HEK293 (cell line): ENCODE measurements at regions not wholly inside any gene's neighbourhood (a gene's known extent, or its start where the extent isn't known, plus 50 kb on each side); places are given as distances from the start of the nearest gene placed in this dataset.
A peak's percentile ranks its signal among the peaks of the same experiment; 100 is the strongest.

Source experiments
- CTCF ChIA-PET: fragments of 350-600 bp; formaldehyde crosslinking; extraction: SDS; loops from one replicate; lab custom pipeline; 2021; ENCODE audit warnings: antibody characterized with exemption; lab: Yijun Ruan, JAX
- POLR2A ChIA-PET: fragments of 300-600 bp; formaldehyde crosslinking; extraction: SDS; loops from one replicate; lab custom pipeline; 2020; ENCODE audit warnings: antibody characterized with exemption, inconsistent platforms; lab: Yijun Ruan, JAX
- H3K27ac ChIP-seq: fragments of 200-500 bp; sonication (Bioruptor generic); 2 replicates; pipeline ENCODE4 v1.5.1; 2014; ENCODE audit warnings: low read depth, low read length, control low read depth, inconsistent platforms; ENCODE audit errors: extremely low read depth
- H3K36me3 ChIP-seq, 2 experiments: fragments of 200-500 bp in 1 of 2; sonication (Bioruptor generic) in 1 of 2; 1 replicate in 1 of 2; 2 replicates in 1 of 2; pipeline ENCODE4 v1.5.1; 2014 to 2017; ENCODE audit warnings: inconsistent platforms in 2 of 2, low read length in 2 of 2; ENCODE audit not compliant: control insufficient read depth in 2 of 2, insufficient read depth in 1 of 2
- H3K4me1 ChIP-seq: fragments of 200-500 bp; sonication (Bioruptor generic); 2 replicates; pipeline ENCODE4 v1.5.1; 2014; ENCODE audit warnings: mild to moderate bottlenecking, low read length, inconsistent platforms; ENCODE audit not compliant: control insufficient read depth, insufficient read depth
- H3K4me3 ChIP-seq: 2 replicates; pipeline ENCODE4 v1.5.1; 2011; ENCODE audit warnings: low read depth, mild to moderate bottlenecking, control low read depth, low read length, moderate library complexity
- H3K9me3 ChIP-seq: fragments of 200-500 bp; sonication (Bioruptor generic); 2 replicates; pipeline ENCODE4 v1.5.1; 2014; ENCODE audit warnings: low read depth, low read length, inconsistent platforms; ENCODE audit not compliant: control insufficient read depth, insufficient read depth
- EGR2 ChIP-seq: fragments of 450-650 bp; formaldehyde crosslinking; IDR thresholded peaks from 2 replicates; pipeline ENCODE4 v1.5.1; 2016; ENCODE audit warnings: low read depth, missing biosample characterization, missing genetic modification characterization
- SCRT2 ChIP-seq: fragments of 450-650 bp; formaldehyde crosslinking; IDR thresholded peaks from 2 replicates; pipeline ENCODE4 v1.5.1; 2016; ENCODE audit warnings: missing biosample characterization, missing genetic modification characterization
- TRIM28 ChIP-seq: IDR thresholded peaks from 2 replicates; pipeline ENCODE4 v1.6.1; 2011; ENCODE audit warnings: low read length, control low read depth, borderline replicate concordance
- YY2 ChIP-seq: fragments of 450-650 bp; formaldehyde crosslinking; IDR thresholded peaks from 2 replicates; pipeline ENCODE4 v1.5.1; 2016; ENCODE audit warnings: missing biosample characterization, missing genetic modification characterization
- ZFP69B ChIP-seq: fragments of 450-650 bp; formaldehyde crosslinking; IDR thresholded peaks from 2 replicates; pipeline ENCODE4 v1.5.1; 2016; ENCODE audit warnings: missing biosample characterization, missing genetic modification characterization
- ZNF221 ChIP-seq: fragments of 450-650 bp; formaldehyde crosslinking; IDR thresholded peaks from 2 replicates; pipeline ENCODE4 v1.5.1; 2017; ENCODE audit warnings: missing biosample characterization, missing genetic modification characterization, borderline replicate concordance
- ZNF26 ChIP-seq: fragments of 450-650 bp; formaldehyde crosslinking; IDR thresholded peaks from 2 replicates; pipeline ENCODE4 v1.5.1; 2016; ENCODE audit warnings: missing biosample characterization, missing genetic modification characterization
- ZNF311 ChIP-seq: fragments of 450-650 bp; formaldehyde crosslinking; IDR thresholded peaks from 2 replicates; pipeline ENCODE4 v1.5.1; 2017; ENCODE audit warnings: missing biosample characterization, missing genetic modification characterization, borderline replicate concordance
- ZNF354C ChIP-seq: fragments of 450-650 bp; formaldehyde crosslinking; IDR thresholded peaks from 2 replicates; pipeline ENCODE4 v1.5.1; 2016; ENCODE audit warnings: missing biosample characterization, missing genetic modification characterization, low read depth, borderline replicate concordance
- ZNF561 ChIP-seq: fragments of 450-650 bp; IDR thresholded peaks from 2 replicates; pipeline ENCODE4 v1.5.1; 2018; ENCODE audit warnings: missing biosample characterization, missing genetic modification characterization, borderline replicate concordance
- ZNF610 ChIP-seq: fragments of 450-650 bp; formaldehyde crosslinking; IDR thresholded peaks from 2 replicates; pipeline ENCODE4 v1.5.1; 2016; ENCODE audit warnings: missing biosample characterization, missing genetic modification characterization, borderline replicate concordance
- TF ChIP-seq, protein P1 (sequence below): fragments of 450-650 bp; formaldehyde crosslinking; IDR thresholded peaks from 2 replicates; pipeline ENCODE4 v1.5.1; 2017; ENCODE audit warnings: missing biosample characterization, missing genetic modification characterization
- TF ChIP-seq, protein P2 (sequence below): fragments of 450-650 bp; formaldehyde crosslinking; IDR thresholded peaks from 2 replicates; pipeline ENCODE4 v1.5.1; 2016; ENCODE audit warnings: missing biosample characterization, missing genetic modification characterization
- TF ChIP-seq, protein P3 (sequence below): fragments of 450-650 bp; formaldehyde crosslinking; IDR thresholded peaks from 2 replicates; pipeline ENCODE4 v1.5.1; 2016; ENCODE audit warnings: missing biosample characterization, missing genetic modification characterization
- TF ChIP-seq, protein P4 (sequence below): fragments of 450-650 bp; formaldehyde crosslinking; IDR thresholded peaks from 2 replicates; pipeline ENCODE4 v1.5.1; 2016; ENCODE audit warnings: missing biosample characterization, missing genetic modification characterization, low read depth

DNA sequence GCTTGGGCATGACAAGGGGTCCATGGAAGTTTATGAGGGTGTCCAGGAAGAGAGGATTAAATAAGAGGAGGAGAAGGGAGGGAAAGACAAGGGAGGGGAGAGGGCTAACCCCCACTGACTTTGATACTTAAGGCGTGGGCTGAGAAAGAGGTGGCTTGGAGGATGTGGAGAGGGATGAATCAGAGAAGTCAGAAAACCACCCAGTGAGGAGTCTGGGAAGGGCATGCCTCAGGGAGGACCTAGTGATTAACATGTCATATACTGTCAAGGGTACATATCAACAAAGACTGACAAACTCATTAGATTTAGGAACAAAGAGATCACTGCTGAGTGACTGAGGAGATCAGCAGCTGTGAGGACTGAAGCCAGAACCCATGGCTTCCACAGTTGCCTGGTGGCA is 145.4 kb downstream of the IRX5 start:
- no peak for TF ChIP-seq TRIM28
- peak; percentile 27; the same call in 1 of the 2 replicates for TF ChIP-seq EGR2 (tag by site-specific recombination)
- TF ChIP-seq, all 188 proteins: peak for 1
- H3K36me3 ChIP-seq, result no peaks in the 10 kb centered on the region
- no peaks in the 10 kb centered on the region for H3K4me1 ChIP-seq
- no peaks in the 10 kb centered on the region for H3K9me3 ChIP-seq
- H3K27ac ChIP-seq, result no peak overlapping the region
- ChIA-PET CTCF (interaction anchor here (0.6 kb wide), 1 partner anchor 13 kb away, joined by 4 read pairs; no protein-coding TSS in a partner anchor), POLR2A (no interaction called here)
- H3K4me3 ChIP-seq, result no peak overlapping the region

DNA sequence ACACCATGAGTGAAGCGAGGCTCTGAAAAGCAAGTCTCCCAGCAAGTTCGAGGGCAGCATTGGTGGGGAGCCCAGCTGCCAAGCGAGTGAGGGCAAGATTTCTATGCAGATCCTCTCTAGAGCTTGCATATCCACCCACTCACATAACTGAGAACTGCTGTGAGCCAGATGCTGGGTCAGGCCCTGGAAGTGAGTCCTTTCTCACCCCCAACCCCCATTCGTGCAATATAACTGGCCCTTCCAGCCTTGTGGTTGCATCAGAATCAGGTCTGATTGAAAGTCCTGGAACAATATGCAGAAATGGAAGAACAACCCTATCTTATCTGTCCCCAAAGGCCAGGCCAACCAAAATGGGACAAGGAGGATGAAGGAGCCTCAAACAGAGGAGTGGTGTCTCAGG is 146.6 kb downstream of the IRX5 start:
- ChIA-PET POLR2A (no interaction called here), CTCF (no interaction called here)
- TF ChIP-seq, protein P1, sequence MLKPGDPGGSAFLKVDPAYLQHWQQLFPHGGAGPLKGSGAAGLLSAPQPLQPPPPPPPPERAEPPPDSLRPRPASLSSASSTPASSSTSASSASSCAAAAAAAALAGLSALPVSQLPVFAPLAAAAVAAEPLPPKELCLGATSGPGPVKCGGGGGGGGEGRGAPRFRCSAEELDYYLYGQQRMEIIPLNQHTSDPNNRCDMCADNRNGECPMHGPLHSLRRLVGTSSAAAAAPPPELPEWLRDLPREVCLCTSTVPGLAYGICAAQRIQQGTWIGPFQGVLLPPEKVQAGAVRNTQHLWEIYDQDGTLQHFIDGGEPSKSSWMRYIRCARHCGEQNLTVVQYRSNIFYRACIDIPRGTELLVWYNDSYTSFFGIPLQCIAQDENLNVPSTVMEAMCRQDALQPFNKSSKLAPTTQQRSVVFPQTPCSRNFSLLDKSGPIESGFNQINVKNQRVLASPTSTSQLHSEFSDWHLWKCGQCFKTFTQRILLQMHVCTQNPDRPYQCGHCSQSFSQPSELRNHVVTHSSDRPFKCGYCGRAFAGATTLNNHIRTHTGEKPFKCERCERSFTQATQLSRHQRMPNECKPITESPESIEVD (tag by site-specific recombination), result no peak
- Histone ChIP-seq H3K4me1 (no peaks in the 10 kb centered on the region), H3K36me3 (no peaks in the 10 kb centered on the region), H3K4me3 (no peak overlapping the region), H3K9me3 (no peaks in the 10 kb centered on the region), H3K27ac (no peak overlapping the region)

DNA sequence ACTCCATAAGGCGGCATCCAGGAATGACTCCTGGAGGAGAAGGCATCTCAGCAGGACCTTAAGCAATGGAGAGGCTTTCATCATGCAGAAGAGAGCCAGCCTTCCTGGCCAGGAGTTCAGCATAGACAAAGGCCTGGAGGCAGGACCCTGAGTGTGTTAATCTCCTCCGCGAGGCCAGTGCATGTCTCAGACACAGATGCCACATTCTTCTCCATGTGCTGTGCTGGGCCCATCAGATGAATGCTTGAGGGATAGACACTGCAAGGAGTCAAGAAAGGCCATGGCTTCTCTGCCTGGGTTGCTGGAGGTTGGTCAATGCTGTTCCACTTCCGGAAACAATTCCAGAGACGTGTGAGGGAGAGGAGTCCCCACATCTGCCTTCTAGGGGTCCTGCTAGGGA is 147.5 kb downstream of the IRX5 start:
- H3K9me3 ChIP-seq, result no peaks in the 10 kb centered on the region
- no peak overlapping the region for H3K4me3 ChIP-seq
- H3K4me1 ChIP-seq, result no peaks in the 10 kb centered on the region
- H3K27ac ChIP-seq, result no peak overlapping the region
- ChIA-PET POLR2A (no interaction called here), CTCF (no interaction called here)
- no peaks in the 10 kb centered on the region for H3K36me3 ChIP-seq
- TF ChIP-seq, protein P2, sequence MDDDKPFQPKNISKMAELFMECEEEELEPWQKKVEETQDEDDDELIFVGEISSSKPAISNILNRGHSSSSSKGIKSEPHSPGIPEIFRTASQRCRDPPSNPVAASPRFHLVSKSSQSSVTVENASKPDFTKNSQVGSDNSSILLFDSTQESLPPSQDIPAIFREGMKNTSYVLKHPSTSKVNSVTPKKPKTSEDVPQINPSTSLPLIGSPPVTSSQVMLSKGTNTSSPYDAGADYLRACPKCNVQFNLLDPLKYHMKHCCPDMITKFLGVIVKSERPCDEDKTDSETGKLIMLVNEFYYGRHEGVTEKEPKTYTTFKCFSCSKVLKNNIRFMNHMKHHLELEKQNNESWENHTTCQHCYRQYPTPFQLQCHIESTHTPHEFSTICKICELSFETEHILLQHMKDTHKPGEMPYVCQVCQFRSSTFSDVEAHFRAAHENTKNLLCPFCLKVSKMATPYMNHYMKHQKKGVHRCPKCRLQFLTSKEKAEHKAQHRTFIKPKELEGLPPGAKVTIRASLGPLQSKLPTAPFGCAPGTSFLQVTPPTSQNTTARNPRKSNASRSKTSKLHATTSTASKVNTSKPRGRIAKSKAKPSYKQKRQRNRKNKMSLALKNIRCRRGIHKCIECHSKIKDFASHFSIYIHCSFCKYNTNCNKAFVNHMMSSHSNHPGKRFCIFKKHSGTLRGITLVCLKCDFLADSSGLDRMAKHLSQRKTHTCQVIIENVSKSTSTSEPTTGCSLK (tag by site-specific recombination), result no peak
- TF ChIP-seq ZNF221 (tag by site-specific recombination) (no peak), YY2 (tag by site-specific recombination) (no peak)

DNA sequence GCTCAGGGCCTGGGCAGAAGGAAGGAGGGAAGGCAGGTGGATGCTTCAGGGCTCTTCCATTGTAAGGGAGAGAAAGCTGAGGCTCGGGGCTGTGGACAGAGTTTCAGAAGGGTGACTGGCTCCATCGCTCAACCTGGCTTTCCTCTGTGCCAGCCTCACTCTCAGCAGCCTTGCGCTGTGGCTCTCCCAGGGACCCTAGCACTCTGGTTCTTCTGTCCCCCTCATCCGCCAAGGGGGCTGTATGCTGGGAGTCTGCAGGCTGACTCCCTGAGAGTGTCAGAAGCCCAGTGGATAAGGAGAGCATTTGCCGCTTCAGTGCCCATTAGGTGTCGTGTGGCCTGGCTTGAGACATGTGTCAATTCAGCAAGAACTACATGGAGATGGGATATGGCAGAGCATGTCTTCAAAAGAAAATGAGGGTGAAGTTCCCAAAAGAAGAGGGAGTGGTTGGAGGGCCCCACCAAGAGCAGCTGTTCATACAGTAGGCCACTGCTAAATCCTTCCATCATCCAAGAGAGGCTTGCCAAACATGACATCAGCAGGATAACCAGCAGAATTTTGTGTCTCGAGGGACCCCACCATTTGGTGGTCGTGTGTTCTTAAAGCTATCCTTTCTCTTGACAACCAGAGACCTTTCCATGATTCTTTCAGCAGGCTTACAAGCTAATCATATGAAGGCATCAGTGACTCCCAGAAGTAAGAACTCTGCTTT is 148.2 kb downstream of the IRX5 start:
- H3K27ac ChIP-seq, result no peak overlapping the region
- CTCF ChIA-PET, result no interaction called here
- H3K9me3 ChIP-seq, result no peaks in the 10 kb centered on the region
- POLR2A ChIA-PET, result no interaction called here
- no peaks in the 10 kb centered on the region for H3K36me3 ChIP-seq
- H3K4me3 ChIP-seq, result no peak overlapping the region
- H3K4me1 ChIP-seq, result no peaks in the 10 kb centered on the region
- TF ChIP-seq ZNF26 (tag by site-specific recombination) (no peak), ZNF311 (tag by site-specific recombination) (no peak), ZNF354C (tag by site-specific recombination) (no peak), SCRT2 (no peak), ZNF610 (tag by site-specific recombination) (no peak), ZNF561 (tag by site-specific recombination) (no peak), ZFP69B (tag by site-specific recombination) (no peak)
- TF ChIP-seq, protein P3, sequence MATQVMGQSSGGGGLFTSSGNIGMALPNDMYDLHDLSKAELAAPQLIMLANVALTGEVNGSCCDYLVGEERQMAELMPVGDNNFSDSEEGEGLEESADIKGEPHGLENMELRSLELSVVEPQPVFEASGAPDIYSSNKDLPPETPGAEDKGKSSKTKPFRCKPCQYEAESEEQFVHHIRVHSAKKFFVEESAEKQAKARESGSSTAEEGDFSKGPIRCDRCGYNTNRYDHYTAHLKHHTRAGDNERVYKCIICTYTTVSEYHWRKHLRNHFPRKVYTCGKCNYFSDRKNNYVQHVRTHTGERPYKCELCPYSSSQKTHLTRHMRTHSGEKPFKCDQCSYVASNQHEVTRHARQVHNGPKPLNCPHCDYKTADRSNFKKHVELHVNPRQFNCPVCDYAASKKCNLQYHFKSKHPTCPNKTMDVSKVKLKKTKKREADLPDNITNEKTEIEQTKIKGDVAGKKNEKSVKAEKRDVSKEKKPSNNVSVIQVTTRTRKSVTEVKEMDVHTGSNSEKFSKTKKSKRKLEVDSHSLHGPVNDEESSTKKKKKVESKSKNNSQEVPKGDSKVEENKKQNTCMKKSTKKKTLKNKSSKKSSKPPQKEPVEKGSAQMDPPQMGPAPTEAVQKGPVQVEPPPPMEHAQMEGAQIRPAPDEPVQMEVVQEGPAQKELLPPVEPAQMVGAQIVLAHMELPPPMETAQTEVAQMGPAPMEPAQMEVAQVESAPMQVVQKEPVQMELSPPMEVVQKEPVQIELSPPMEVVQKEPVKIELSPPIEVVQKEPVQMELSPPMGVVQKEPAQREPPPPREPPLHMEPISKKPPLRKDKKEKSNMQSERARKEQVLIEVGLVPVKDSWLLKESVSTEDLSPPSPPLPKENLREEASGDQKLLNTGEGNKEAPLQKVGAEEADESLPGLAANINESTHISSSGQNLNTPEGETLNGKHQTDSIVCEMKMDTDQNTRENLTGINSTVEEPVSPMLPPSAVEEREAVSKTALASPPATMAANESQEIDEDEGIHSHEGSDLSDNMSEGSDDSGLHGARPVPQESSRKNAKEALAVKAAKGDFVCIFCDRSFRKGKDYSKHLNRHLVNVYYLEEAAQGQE (tag by site-specific recombination), result no peak
- TF ChIP-seq, protein P4, sequence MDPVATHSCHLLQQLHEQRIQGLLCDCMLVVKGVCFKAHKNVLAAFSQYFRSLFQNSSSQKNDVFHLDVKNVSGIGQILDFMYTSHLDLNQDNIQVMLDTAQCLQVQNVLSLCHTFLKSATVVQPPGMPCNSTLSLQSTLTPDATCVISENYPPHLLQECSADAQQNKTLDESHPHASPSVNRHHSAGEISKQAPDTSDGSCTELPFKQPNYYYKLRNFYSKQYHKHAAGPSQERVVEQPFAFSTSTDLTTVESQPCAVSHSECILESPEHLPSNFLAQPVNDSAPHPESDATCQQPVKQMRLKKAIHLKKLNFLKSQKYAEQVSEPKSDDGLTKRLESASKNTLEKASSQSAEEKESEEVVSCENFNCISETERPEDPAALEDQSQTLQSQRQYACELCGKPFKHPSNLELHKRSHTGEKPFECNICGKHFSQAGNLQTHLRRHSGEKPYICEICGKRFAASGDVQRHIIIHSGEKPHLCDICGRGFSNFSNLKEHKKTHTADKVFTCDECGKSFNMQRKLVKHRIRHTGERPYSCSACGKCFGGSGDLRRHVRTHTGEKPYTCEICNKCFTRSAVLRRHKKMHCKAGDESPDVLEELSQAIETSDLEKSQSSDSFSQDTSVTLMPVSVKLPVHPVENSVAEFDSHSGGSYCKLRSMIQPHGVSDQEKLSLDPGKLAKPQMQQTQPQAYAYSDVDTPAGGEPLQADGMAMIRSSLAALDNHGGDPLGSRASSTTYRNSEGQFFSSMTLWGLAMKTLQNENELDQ (tag by site-specific recombination), result no peak
